MM.1S (cell line): ENCODE measurements at regions not wholly inside any gene's neighbourhood (a gene's known extent, or its start where the extent isn't known, plus 50 kb on each side); places are given as distances from the start of the nearest gene placed in this dataset.

Experiments used
- DNase-seq: peaks from one replicate; pipeline ENCODE4 v3.0.0-alpha.2; 2015
- H2AFZ ChIP-seq: fragments of 300-600 bp; sonication (generic); 2 replicates; pipeline ENCODE4 v1.6.0; 2016; ENCODE audit warnings: antibody characterized with exemption, low read length
- H3F3A ChIP-seq: fragments of 300-600 bp; sonication (generic); 2 replicates; pipeline ENCODE4 v1.6.1; 2016; ENCODE audit warnings: mild to moderate bottlenecking, antibody characterized with exemption, low read length, moderate library complexity, mixed read lengths; ENCODE audit not compliant: insufficient read depth
- H3K27ac ChIP-seq: fragments of 300-600 bp; sonication (generic); 2 replicates; pipeline ENCODE4 v1.5.1; 2016; ENCODE audit warnings: mild to moderate bottlenecking, low read length
- H3K27me3 ChIP-seq: fragments of 300-600 bp; sonication (generic); replicated peaks from 2 replicates; pipeline ENCODE4 v1.6.0; 2016; ENCODE audit warnings: low read length; ENCODE audit not compliant: insufficient read depth
- H3K36me3 ChIP-seq: fragments of 300-600 bp; sonication (generic); replicated peaks from 2 replicates; pipeline ENCODE4 v1.6.1; 2016; ENCODE audit warnings: mild to moderate bottlenecking, low read length, mixed read lengths; ENCODE audit not compliant: insufficient read depth
- H3K4me1 ChIP-seq: fragments of 300-600 bp; sonication (generic); 2 replicates; pipeline ENCODE4 v1.6.1; 2016; ENCODE audit warnings: low read length, mixed read lengths
- H3K4me2 ChIP-seq: fragments of 300-600 bp; sonication (generic); 2 replicates; pipeline ENCODE4 v1.6.0; 2016; ENCODE audit warnings: low read depth, low read length
- H3K4me3 ChIP-seq: fragments of 300-600 bp; sonication (generic); 2 replicates; pipeline ENCODE4 v1.5.1; 2016; ENCODE audit warnings: low read length, mixed read lengths
- H3K79me2 ChIP-seq: fragments of 300-600 bp; sonication (generic); 2 replicates; pipeline ENCODE4 v1.6.1; 2016; ENCODE audit warnings: mixed run types, low read length, mixed read lengths
- H3K9ac ChIP-seq: fragments of 300-600 bp; sonication (generic); 2 replicates; pipeline ENCODE4 v1.6.1; 2016; ENCODE audit warnings: low read length, mixed read lengths
- H3K9me2 ChIP-seq: fragments of 300-600 bp; sonication (generic); replicated peaks from 2 replicates; pipeline ENCODE4 v1.6.1; 2016; ENCODE audit warnings: mild to moderate bottlenecking, low read length, mixed read lengths; ENCODE audit not compliant: insufficient read depth
- H3K9me3 ChIP-seq: fragments of 300-600 bp; sonication (generic); replicated peaks from 2 replicates; pipeline ENCODE4 v1.6.1; 2016; ENCODE audit warnings: mild to moderate bottlenecking, low read length, mixed read lengths; ENCODE audit not compliant: insufficient read depth
- H4K20me1 ChIP-seq: fragments of 300-600 bp; sonication (generic); 2 replicates; pipeline ENCODE4 v1.6.1; 2016; ENCODE audit warnings: mild to moderate bottlenecking, low read length, moderate library complexity, mixed read lengths; ENCODE audit not compliant: insufficient read depth
- EZH2 ChIP-seq: fragments of 300-600 bp; sonication (generic); optimal IDR thresholded peaks from 2 replicates; pipeline ENCODE3; 2017; ENCODE audit warnings: low read depth, mild to moderate bottlenecking, antibody characterized with exemption, low read length, mixed read lengths
- EZH2phosphoT487 ChIP-seq: fragments of 300-600 bp; sonication (generic); IDR thresholded peaks from 2 replicates; pipeline ENCODE4 v1.6.1; 2018; ENCODE audit warnings: antibody characterized with exemption, low read length
- TF ChIP-seq, protein P1 (sequence below): fragments of 300-600 bp; sonication (generic); IDR thresholded peaks from 2 replicates; pipeline ENCODE4 v1.5.1; 2016; ENCODE audit warnings: antibody characterized with exemption, low read length, mixed read lengths

DNA sequence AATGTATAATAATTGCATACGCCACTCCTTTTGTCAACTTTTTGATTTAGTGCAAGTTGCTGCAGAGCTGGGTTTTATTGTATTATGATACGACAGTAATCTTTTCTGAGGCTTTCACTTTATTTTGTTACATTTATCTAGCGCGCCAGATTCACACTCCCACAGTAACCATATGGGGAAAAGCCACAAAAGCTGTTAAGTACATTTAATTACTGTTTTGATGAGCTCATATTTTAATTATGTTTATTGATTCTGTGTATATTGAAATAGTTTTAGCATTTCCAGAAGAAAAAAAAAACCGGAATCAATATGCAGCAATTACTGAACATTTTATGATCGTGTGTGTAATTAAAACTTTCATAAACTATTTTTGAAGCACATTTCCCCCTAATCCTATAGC, 118.5 kb downstream of the RAB11FIP2 start:
- Histone ChIP-seq H3F3A (no peaks in the 10 kb centered on the region), H3K9me2 (no peaks in the 10 kb centered on the region), H3K4me3 (no peak overlapping the region), H3K36me3 (no peaks in the 10 kb centered on the region), H3K4me1 (no peaks in the 10 kb centered on the region), H3K27ac (no peak overlapping the region), H4K20me1 (no peaks in the 10 kb centered on the region), H3K79me2 (no peaks in the 10 kb centered on the region), H3K9ac (no peak overlapping the region), H3K9me3 (no peaks in the 10 kb centered on the region), H3K27me3 (no peaks in the 10 kb centered on the region), H3K4me2 (no peak overlapping the region), H2AFZ (no peak overlapping the region)
- no peak for DNase-seq
- TF ChIP-seq EZH2phosphoT487 (no peak), EZH2 (no peak)
- TF ChIP-seq, protein P1, sequence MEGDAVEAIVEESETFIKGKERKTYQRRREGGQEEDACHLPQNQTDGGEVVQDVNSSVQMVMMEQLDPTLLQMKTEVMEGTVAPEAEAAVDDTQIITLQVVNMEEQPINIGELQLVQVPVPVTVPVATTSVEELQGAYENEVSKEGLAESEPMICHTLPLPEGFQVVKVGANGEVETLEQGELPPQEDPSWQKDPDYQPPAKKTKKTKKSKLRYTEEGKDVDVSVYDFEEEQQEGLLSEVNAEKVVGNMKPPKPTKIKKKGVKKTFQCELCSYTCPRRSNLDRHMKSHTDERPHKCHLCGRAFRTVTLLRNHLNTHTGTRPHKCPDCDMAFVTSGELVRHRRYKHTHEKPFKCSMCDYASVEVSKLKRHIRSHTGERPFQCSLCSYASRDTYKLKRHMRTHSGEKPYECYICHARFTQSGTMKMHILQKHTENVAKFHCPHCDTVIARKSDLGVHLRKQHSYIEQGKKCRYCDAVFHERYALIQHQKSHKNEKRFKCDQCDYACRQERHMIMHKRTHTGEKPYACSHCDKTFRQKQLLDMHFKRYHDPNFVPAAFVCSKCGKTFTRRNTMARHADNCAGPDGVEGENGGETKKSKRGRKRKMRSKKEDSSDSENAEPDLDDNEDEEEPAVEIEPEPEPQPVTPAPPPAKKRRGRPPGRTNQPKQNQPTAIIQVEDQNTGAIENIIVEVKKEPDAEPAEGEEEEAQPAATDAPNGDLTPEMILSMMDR: no peak

DNA sequence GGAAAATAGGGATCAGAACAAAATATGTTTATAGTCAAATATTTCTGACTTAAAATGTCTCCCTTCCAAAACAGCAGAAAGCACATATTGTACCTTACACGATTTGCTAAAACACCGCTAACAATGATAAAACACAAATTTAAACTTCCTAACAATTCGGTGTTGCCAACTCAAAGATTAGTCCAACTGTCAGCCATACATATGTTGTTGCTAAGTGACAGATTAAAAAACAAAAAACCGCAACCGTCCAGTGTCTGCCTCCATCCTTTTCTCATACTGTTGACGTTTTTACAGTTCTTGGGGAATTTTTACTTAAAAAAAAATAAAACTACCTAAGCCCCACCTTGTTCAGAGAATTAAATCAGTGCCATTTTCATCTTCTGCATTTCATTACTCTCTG, 118.0 kb downstream of the RAB11FIP2 start:
- Histone ChIP-seq H3K79me2 (no peaks in the 10 kb centered on the region), H3K4me1 (no peaks in the 10 kb centered on the region), H3K4me3 (no peak overlapping the region), H4K20me1 (no peaks in the 10 kb centered on the region), H3K9ac (no peak overlapping the region), H3K27me3 (no peaks in the 10 kb centered on the region), H3K4me2 (no peak overlapping the region), H3F3A (no peaks in the 10 kb centered on the region), H3K27ac (no peak overlapping the region), H2AFZ (no peak overlapping the region), H3K9me3 (no peaks in the 10 kb centered on the region), H3K36me3 (no peaks in the 10 kb centered on the region), H3K9me2 (no peaks in the 10 kb centered on the region)
- DNase-seq: no peak
- TF ChIP-seq EZH2phosphoT487 (no peak), EZH2 (no peak)
- TF ChIP-seq, protein P1: no peak

DNA sequence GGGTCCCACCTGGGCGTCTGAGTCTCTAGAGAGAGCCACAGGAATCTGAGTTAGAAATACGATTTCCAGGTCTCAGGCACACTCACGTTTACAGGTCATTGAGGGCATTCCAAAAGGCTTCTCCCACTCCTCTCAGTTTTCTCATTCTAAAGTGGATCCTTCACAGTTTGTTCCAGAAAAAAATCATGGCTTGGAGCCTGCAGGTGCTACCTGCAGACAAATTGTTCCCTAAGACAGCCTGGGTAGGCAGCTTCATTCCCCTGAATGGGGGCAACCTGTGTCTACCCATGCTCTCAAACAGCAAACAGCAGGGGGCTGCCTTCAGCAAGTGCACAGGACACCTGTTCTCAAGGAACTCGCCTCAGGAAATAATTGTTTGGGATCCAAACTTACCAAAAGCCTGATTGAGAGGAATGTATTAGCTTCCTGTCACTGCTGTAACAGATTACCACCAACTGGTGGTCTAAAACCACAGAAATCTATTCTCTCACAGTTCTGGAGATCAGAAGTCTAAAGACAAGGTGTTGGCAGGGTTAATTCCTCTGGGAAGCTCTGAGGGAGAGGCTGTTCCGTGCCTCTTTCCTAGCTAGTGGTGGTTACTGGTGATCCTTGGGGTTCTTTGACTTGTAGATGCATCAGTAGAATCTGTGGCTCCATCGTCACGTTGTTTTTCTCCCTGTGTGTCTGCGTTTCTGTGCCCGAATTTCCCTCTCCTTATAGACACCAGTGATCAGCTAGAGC, 117.2 kb downstream of the RAB11FIP2 start:
- H3K9me2 ChIP-seq: no peaks in the 10 kb centered on the region
- no peak for DNase-seq
- no peaks in the 10 kb centered on the region for H4K20me1 ChIP-seq
- H3F3A ChIP-seq: no peaks in the 10 kb centered on the region
- H3K9me3 ChIP-seq: no peaks in the 10 kb centered on the region
- no peak overlapping the region for H3K4me3 ChIP-seq
- H3K27ac ChIP-seq: no peak overlapping the region
- no peaks in the 10 kb centered on the region for H3K36me3 ChIP-seq
- H3K4me2 ChIP-seq: no peak overlapping the region
- H3K9ac ChIP-seq: no peak overlapping the region
- H3K79me2 ChIP-seq: no peaks in the 10 kb centered on the region
- TF ChIP-seq EZH2 (no peak), EZH2phosphoT487 (no peak)
- TF ChIP-seq, protein P1: no peak
- no peak overlapping the region for H2AFZ ChIP-seq
- H3K27me3 ChIP-seq: no peaks in the 10 kb centered on the region
- H3K4me1 ChIP-seq: no peaks in the 10 kb centered on the region
